GM21723 (cell line): ENCODE measurements at regions not wholly inside any gene's neighbourhood (a gene's known extent, or its start where the extent isn't known, plus 50 kb on each side); places are given as distances from the start of the nearest gene placed in this dataset.
"Not testable (repeated sequence)": the region's sequence is repeated elsewhere in the genome, so short reads cannot be mapped to it uniquely, and the experiment has no call there.

Source experiments
- ATAC-seq: cut with Tn5 transposase; IDR thresholded peaks from one replicate; pipeline ENCODE4 v1.9.1; 2021; ENCODE audit warnings: mild to moderate bottlenecking, moderate library complexity; ENCODE audit not compliant: unreplicated experiment

GRCh38 chr7:125181569-125182267 is 252.1 kb upstream of the POT1 start:
- ATAC-seq: not testable (repeated sequence)

GRCh38 chr7:125173571-125173970 is 243.9 kb upstream of the POT1 start:
- ATAC-seq: no peak

DNA sequence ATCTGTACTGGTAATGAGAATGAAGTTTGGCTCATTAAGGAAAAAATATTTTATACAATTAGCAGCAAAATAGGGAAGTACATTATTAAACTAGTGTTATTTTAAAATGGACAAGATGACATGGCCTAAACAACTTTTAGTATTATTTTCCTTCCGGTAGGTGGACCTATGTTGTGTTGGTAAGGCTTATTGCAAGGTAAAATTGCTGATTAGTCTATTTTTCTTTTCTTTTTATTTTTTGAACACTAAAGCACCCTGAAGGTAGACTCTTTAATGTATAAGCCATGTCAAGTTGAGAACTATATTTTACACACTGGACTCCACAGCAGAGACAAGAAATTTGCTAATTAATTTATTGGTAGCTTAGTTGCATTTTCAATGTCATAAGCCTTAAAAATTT is 239.5 kb upstream of the POT1 start:
- no peak for ATAC-seq

- ATAC-seq: no peak
Measured at GRCh38 chr7:125154930-125155329, 225.3 kb upstream of the POT1 start.

DNA sequence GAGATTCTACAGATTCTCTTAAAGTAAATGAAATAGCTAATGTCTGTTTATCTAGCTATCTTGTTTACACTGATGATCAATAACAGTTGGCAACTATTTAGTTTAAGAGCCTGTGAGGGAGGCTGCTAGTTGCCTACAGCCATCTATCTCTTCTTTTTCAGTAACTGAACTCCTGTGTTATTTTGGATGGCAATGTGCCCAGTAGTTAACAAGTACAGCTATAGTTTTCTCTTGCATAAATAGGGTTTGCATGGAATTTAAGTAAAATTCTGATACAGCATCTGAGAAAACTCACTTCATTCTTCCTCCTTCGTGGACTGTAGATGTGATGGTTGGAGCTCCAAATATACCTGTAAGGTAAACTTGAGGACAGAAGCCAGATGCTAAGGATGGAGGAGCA is 219.5 kb upstream of the POT1 start:
- ATAC-seq: no peak

DNA sequence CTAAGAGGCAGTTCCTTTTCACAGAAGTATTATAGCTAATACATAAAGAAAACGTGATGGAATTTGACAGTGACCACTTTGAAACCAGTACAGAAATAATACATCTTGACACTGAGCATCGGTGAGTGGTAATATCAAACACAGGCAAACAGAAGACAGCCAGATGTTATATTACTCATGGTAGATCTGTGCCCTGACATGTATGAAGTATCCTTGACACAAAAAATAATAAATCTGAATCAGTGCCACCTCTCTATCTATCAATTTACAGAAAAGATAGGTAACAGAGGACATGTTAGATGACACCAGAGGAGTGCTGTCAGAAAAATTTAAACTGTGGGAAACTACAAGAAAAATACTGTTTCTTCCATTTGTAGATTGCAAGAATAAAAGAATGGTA is 217.4 kb upstream of the POT1 start:
- no peak for ATAC-seq

GRCh38 chr7:125136755-125137532 is 207.3 kb upstream of the POT1 start:
- no peak for ATAC-seq

GRCh38 chr7:125136341-125136740 is 206.7 kb upstream of the POT1 start:
- no peak for ATAC-seq

GRCh38 chr7:125130173-125130572 is 200.5 kb upstream of the POT1 start:
- no peak for ATAC-seq

GRCh38 chr7:125127304-125127703 is 197.7 kb upstream of the POT1 start:
- ATAC-seq: no peak

DNA sequence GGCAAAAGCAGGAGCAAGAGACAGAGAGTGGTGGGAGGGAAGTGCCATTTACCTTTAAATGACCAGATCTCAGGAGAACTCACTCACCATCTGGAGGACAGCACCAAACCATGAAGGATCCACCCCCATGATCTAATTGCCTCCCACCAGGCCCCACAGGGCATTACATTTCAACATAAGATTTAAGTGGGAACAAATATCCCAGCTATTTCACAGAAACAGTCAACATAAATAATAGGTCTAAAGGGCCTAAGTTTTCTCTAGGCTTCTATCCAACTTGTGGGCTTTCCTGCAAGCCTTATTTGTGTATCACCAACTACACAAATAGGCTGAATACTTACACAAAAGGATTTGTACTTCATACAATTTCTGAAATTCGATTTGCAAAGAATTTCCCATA is 196.8 kb upstream of the POT1 start:
- ATAC-seq: no peak

DNA sequence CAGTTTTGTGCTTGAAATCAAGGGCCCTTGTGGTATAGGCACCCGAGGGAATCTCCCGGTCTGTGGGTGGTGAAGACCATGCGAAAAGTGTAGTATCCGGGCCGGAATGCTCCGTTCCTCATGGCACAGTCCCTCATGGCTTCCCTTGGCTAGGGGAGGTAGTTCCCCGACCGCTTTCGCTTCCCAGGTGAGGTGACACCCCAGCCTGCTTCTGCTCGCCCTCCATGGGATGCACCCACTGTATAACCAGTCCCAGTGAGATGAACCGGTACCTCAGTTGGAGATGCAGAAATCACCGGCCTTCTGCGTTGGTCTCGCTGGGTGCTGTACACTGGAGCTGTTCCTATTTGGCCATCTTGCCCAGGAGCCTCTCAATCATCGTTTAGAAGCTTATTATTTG is 195.7 kb upstream of the POT1 start:
- no peak for ATAC-seq

DNA sequence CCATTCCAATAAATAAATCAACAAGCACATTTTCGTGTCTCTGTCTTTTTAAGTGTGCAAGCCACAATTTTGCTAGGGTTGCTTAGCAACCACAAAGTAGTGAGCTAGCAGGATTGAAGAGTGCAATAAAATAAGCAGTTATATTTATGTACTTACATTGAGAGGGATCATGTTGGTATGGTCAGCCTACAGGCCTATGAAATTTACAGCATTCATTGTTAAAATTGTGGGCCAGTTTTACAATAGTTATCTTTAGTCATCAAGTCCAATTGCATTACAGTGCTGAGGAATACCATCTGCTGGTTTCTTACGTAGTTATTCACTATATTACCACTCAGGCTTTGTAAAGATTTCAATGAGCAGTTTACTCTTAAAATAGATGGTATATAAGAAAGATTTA is 192.5 kb upstream of the POT1 start:
- ATAC-seq: no peak

DNA sequence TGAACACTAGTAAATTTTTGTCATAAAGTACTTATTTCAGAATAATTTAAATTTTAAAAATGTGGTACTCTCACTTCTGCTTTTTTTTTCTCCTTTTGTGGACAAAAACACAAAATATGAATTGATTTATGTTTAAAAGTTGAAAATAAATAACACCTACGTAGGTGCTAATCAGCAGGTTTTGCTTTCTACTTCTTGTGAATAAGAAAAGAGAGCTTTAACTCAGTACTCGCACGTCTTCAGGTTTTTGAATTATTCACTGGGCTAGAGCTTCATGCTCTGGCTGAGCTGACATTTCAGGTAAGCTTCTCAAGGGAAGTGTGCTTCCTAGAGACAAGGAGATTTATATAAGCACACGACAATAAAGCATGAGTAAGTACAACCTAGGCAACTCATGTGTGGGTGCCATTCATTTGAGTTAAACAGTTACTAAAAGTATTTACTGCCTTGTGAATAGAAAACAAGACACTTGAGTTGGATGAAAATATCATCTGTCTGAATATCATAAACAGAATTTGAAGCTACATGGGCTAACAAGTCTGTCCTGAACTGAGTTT is 190.0 kb upstream of the POT1 start:
- no peak for ATAC-seq

- no peak for ATAC-seq
Measured at GRCh38 chr7:125118444-125118843, 188.8 kb upstream of the POT1 start.

DNA sequence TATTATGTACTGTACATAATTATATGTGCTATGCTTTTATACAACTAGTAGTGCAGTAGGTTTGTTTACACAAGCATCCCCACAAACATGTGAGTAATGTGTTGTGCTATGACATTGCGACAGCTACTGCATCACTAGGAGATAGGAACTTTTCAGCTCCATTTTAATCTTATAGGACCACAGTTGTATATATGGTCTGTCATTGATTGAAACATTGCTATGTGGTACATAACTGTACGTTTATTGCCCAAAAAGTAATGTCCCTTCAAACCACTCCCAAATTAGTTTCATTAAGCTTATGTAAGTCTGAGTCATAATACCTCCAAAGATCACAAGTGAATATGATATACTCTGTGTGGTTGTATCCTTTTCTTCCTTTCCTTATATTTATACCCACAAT is 183.2 kb upstream of the POT1 start:
- ATAC-seq: no peak

GRCh38 chr7:125099519-125099918 is 169.9 kb upstream of the POT1 start:
- ATAC-seq: no peak

GRCh38 chr7:125098377-125098970 is 168.8 kb upstream of the POT1 start:
- ATAC-seq: peak; percentile 79

GRCh38 chr7:125090596-125090995 is 161.0 kb upstream of the POT1 start:
- no peak for ATAC-seq

DNA sequence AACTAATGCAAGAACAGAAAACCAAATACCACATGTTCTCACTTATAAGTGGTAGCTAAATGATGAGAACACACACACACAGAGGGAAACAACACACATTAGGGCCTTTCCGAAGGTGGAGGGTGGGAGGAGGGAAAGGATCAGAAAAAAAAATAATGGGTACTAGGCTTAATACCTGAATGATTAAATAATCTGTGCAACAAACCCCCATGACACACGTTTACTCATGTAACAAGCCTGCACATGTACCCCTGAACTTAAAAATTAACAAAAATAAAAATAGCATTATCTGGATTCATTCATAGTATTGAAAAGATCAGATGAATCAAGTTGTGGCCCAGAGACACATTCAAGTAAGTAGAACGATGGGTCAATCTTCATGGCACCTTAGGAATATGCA is 159.5 kb upstream of the POT1 start:
- ATAC-seq: no peak

DNA sequence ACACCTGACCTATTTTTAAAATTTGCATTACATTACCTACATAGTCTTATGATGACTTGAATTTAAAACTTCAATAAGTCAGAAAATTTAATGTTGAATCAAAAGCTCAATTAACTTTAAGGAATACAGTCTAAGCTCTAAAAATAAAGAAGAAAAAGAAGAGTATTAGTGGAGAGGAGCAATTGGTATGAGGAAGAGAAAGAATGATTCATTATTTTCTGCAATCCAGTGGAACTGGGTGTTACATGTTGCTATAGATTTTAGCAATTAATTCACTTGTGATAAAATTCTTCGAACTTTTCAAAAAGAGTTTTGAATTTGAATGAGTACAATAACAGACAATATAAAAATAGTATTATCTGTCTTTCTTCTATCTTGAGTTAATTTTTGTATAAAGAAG is 158.9 kb upstream of the POT1 start:
- ATAC-seq: no peak

DNA sequence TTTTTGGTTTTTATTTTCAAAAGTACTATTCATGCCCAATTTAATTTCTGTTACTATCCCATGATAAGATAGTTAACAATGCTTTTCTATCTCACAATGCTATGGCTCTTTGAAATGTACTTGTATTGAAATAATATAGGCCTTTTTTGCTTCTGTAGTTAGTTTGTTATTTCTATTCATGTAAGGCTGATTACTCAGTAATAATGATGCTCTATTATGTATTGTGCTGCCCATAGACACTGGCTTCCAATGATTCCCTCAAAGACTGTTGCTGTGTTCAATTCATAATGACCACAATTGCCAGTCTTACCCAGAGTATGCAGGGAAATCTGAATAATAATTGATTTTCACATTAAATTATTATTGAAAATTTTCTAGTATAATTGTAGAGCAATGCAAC is 155.5 kb upstream of the POT1 start:
- no peak for ATAC-seq
